Stimulated activated CD4-positive, alpha-beta T cell treated with anti-CD3 and anti-CD28 coated beads, Interleukin-4, amount 100 ng/mL, for 4 hours (primary cell): ENCODE measurements at regions not wholly inside any gene's neighbourhood (a gene's known extent, or its start where the extent isn't known, plus 50 kb on each side); places are given as distances from the start of the nearest gene placed in this dataset.

Experiments
- DNase-seq, 2 experiments: peaks; one replicate each; pipeline ENCODE4 v3.0.0-alpha.2; 2020

DNA sequence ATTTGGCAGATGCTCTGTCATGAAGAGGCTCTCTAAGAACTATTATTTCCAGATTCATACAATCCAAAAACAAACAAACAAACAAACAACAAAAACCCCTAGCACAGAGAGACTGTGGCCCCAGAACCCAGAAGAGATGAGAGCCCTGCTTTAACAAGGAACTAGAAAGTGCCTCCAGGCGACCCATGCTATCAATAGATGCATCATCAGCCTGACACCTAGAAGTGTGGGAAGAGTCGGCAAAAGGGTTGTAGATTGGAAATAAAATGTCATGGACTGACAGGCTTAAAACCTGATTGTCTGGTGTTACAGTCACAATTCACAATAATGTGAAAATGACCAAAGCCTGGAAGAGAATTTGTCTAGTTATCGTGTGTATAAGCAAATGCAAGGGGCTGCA lies 50.6 kb upstream of the FLRT2 start:
- no peak for DNase-seq

DNA sequence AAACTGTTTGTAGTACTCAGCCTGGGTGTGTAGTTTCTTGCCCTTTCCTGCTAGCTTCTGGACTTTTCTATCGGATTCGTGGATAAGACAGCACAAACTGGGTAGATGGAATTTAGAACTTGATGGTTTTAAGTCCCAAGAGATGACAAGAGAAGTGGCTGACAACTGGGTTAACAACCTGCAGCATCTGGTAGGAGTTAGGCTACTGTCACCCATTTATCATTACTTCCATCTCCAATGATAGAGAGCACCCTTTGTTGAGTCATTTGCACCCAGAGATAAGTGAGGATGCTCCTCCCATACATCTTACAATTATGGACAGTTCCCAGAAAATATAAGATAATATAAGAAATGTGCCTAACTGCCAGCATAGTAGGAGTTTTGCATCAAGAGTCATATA lies 50.2 kb upstream of the FLRT2 start:
- no peak for DNase-seq
